B cell (primary cell): ENCODE measurements at regions not wholly inside any gene's neighbourhood (a gene's known extent, or its start where the extent isn't known, plus 50 kb on each side); places are given as distances from the start of the nearest gene placed in this dataset.

ENCODE experiments used
- ATAC-seq: fragments of 200-7000 bp; cut with Tn5 transposase; one replicate; pipeline ENCODE4 v1.10.0; 2021; ENCODE audit warnings: low read depth, mild to moderate bottlenecking, moderate number of reproducible peaks, moderate library complexity
- CTCF ChIA-PET: fragments of 350-600 bp; sonication (Branson Sonifier 250); formaldehyde crosslinking; loops from one replicate; lab custom pipeline; 2021; ENCODE audit warnings: antibody characterized with exemption, inconsistent platforms; lab: Charles Lee
- POLR2A ChIA-PET: fragments of 350-600 bp; sonication (Branson Sonifier 250); formaldehyde crosslinking; loops from one replicate; lab custom pipeline; 2021; ENCODE audit warnings: antibody characterized with exemption; lab: Charles Lee
- DNase-seq: peaks from one replicate; pipeline ENCODE4 v3.0.0; 2013
- H2AFZ ChIP-seq: 2 replicates; pipeline ENCODE4 v1.6.1; 2012; ENCODE audit warnings: mild to moderate bottlenecking, low read depth, low read length; ENCODE audit not compliant: insufficient read depth, poor library complexity, severe bottlenecking
- H3K27ac ChIP-seq, 2 donors: 1 replicate in 1 of 2; 2 replicates in 1 of 2; pipeline ENCODE4 v1.5.1; 2012 to 2013; ENCODE audit warnings: low read length in 2 of 2, mild to moderate bottlenecking in 2 of 2, moderate library complexity in 1 of 2
- H3K27me3 ChIP-seq, 4 experiments: fragments of 200-600 bp in 1 of 4; sonication (generic) in 1 of 4; replicated peaks in 1 of 4; 1 replicate in 2 of 4; 2 replicates in 2 of 4; pipeline versions ENCODE4 v1.6.1 to v1.7.0; 2013 to 2016; ENCODE audit warnings: low read length in 3 of 4, mild to moderate bottlenecking in 2 of 4, mixed read lengths in 1 of 4, moderate library complexity in 1 of 4; ENCODE audit not compliant: insufficient read depth in 4 of 4, control insufficient read depth in 3 of 4; ENCODE audit errors: control extremely low read depth in 1 of 4
- H3K36me3 ChIP-seq, 2 experiments: replicated peaks in 1 of 2; 1 replicate in 1 of 2; 2 replicates in 1 of 2; pipeline versions ENCODE4 v1.6.1 to v1.7.1; 2013; ENCODE audit warnings: low read length in 1 of 2; ENCODE audit not compliant: insufficient read depth in 2 of 2, control insufficient read depth in 1 of 2; ENCODE audit errors: control extremely low read depth in 1 of 2, extremely low read depth in 1 of 2
- H3K4me1 ChIP-seq, 2 donors: fragments of 200-600 bp in 1 of 2; sonication (generic) in 1 of 2; 1 replicate in 1 of 2; 2 replicates in 1 of 2; pipeline versions ENCODE4 v1.5.1 to v1.6.1; 2013 to 2017; ENCODE audit warnings: low read length in 2 of 2; ENCODE audit not compliant: control insufficient read depth in 2 of 2, insufficient read depth in 2 of 2
- H3K4me2 ChIP-seq: replicated peaks from 2 replicates; pipeline ENCODE3; 2012; ENCODE audit warnings: mild to moderate bottlenecking, low read depth, low read length; ENCODE audit not compliant: poor library complexity, severe bottlenecking
- H3K4me3 ChIP-seq, 5 experiments: fragments of 200-600 bp in 1 of 5; sonication (generic) in 1 of 5; 1 replicate in 3 of 5; 2 replicates in 2 of 5; pipeline versions ENCODE4 v1.5.1 to v1.7.0; 2011 to 2016; ENCODE audit warnings: low read length in 4 of 5, mild to moderate bottlenecking in 4 of 5, low read depth in 2 of 5, control low read depth in 1 of 5, moderate library complexity in 1 of 5; ENCODE audit not compliant: insufficient read depth in 1 of 5; ENCODE audit errors: control extremely low read depth in 1 of 5, extremely low read depth in 1 of 5
- H3K79me2 ChIP-seq: fragments of 200-600 bp; sonication (generic); one replicate; pipeline ENCODE4 v1.6.0; 2016; ENCODE audit warnings: low read length; ENCODE audit not compliant: control insufficient read depth, insufficient read depth
- H3K9ac ChIP-seq: fragments of 200-600 bp; sonication (generic); 2 replicates; pipeline ENCODE4 v1.6.1; 2017; ENCODE audit warnings: mild to moderate bottlenecking, low read length, moderate library complexity
- H3K9me3 ChIP-seq, 3 donors: one replicate each; pipeline versions ENCODE4 v1.6.1 to v1.7.1; 2013; ENCODE audit warnings: low read length in 2 of 3; ENCODE audit not compliant: control insufficient read depth in 2 of 3, insufficient read depth in 1 of 3; ENCODE audit errors: control extremely low read depth in 1 of 3
- H4K20me1 ChIP-seq: 2 replicates; pipeline ENCODE4 v1.6.0; 2012; ENCODE audit warnings: mild to moderate bottlenecking, low read length; ENCODE audit not compliant: insufficient read depth, control insufficient read depth, poor library complexity, severe bottlenecking
- H3K27ac Mint-ChIP-seq: one replicate; pipeline ENCODE4 v1.8.0; 2021; ENCODE audit warnings: mixed read lengths
- H3K27me3 Mint-ChIP-seq: one replicate; pipeline ENCODE4 v1.8.0; 2021; ENCODE audit warnings: mixed read lengths
- H3K4me1 Mint-ChIP-seq: one replicate; pipeline ENCODE4 v1.8.0; 2021; ENCODE audit warnings: mixed read lengths
- H3K4me3 Mint-ChIP-seq: one replicate; pipeline ENCODE4 v1.8.0; 2021; ENCODE audit warnings: mixed read lengths
- H3K9me3 Mint-ChIP-seq: one replicate; pipeline ENCODE4 v1.8.0; 2022; ENCODE audit warnings: mixed read lengths; ENCODE audit not compliant: insufficient read depth
- CTCF ChIP-seq: fragments of 200-600 bp; IDR thresholded peaks from one replicate; pipeline ENCODE4 v1.8.0; 2022; ENCODE audit warnings: antibody characterized with exemption, mild to moderate bottlenecking
- EZH2 ChIP-seq: IDR thresholded peaks from 2 replicates; pipeline ENCODE4 v1.6.1; 2012; ENCODE audit warnings: borderline replicate concordance, low read depth, mild to moderate bottlenecking, moderate library complexity, low read length; ENCODE audit not compliant: insufficient read depth, poor library complexity, severe bottlenecking
- WGBS: methylation state at CpG from one replicate; pipeline ENCODE4 v1.1.5; 2013; ENCODE audit warnings: missing lambda C conversion rate; ENCODE audit not compliant: insufficient coverage; 5-methylcytosine and 5-hydroxymethylcytosine counted together
- intact Hi-C: fragments of 100-400 bp; cut with micrococcal nuclease; formaldehyde crosslinking; loops from one replicate; pipeline ENCODE4 v1.10.0; 2022

- intact Hi-C loops, result no loop called here
These were observed 228.7 kb downstream of the TLE1 start for GRCh38 chr9:81460693-81461092.

GRCh38 chr9:81459591-81459990 lies 229.8 kb downstream of the TLE1 start:
- intact Hi-C loops, result loop anchor here (5.0 kb wide), 1 partner anchor 223 kb away; no protein-coding TSS in a partner anchor
- TF ChIP-seq CTCF (no peak), EZH2 (no peak)
- Mint-ChIP-seq H3K9me3 (no peaks in the 10 kb centered on the region), H3K27ac (no peak overlapping the region), H3K27me3 (peaks cover 3% of the 10 kb centered on the region), H3K4me1 (no peaks in the 10 kb centered on the region), H3K4me3 (no peak overlapping the region)
- Histone ChIP-seq H3K9ac (no peak overlapping the region), H4K20me1 (no peaks in the 10 kb centered on the region), H3K27ac (no peak overlapping the region), H3K4me3 (no peak overlapping the region), H3K36me3 (no peaks in the 10 kb centered on the region), H2AFZ (no peak overlapping the region), H3K79me2 (no peaks in the 10 kb centered on the region), H3K4me2 (no peak overlapping the region), H3K27me3 (peaks cover 0 to 3% (median 0%) of the 10 kb centered on the region in 4 experiments), H3K4me1 (no peaks in the 10 kb centered on the region), H3K9me3 (no peaks in the 10 kb centered on the region)
- ATAC-seq, result no peak
- CTCF ChIA-PET, result no interaction called here
- no peak for DNase-seq
- POLR2A ChIA-PET, result no interaction called here

More at GRCh38 chr9:81460693-81461092, 228.7 kb downstream of the TLE1 start:
- H3K9ac ChIP-seq, result no peak overlapping the region
- H2AFZ ChIP-seq, result no peak overlapping the region
- H3K4me3 Mint-ChIP-seq, result no peak overlapping the region
- H3K36me3 ChIP-seq, result no peaks in the 10 kb centered on the region
- no CpG with 5 or more reads among the region's 1 CpG for WGBS
- H3K4me3 ChIP-seq, result no peak overlapping the region
- CTCF ChIA-PET, result no interaction called here
- H3K4me1 Mint-ChIP-seq, result no peaks in the 10 kb centered on the region
- H3K9me3 Mint-ChIP-seq, result no peaks in the 10 kb centered on the region
- no peak for TF ChIP-seq CTCF
- no peak for TF ChIP-seq EZH2
- no peaks in the 10 kb centered on the region for H3K9me3 ChIP-seq
- no peak overlapping the region for H3K27ac ChIP-seq
- no peaks in the 10 kb centered on the region for H3K4me1 ChIP-seq
- DNase-seq, result no peak
- POLR2A ChIA-PET, result no interaction called here
- no peaks in the 10 kb centered on the region for H3K79me2 ChIP-seq
- peaks cover 7% of the 10 kb centered on the region for H3K27me3 Mint-ChIP-seq
- ATAC-seq, result no peak
- H3K27ac Mint-ChIP-seq, result no peak overlapping the region
- no peaks in the 10 kb centered on the region for H4K20me1 ChIP-seq
- peaks cover 0 to 5% (median 0%) of the 10 kb centered on the region in 4 experiments for H3K27me3 ChIP-seq
- H3K4me2 ChIP-seq, result no peak overlapping the region
